Stomach (tissue), 8 donors: ENCODE measurements at regions not wholly inside any gene's neighbourhood (a gene's known extent, or its start where the extent isn't known, plus 50 kb on each side); places are given as distances from the start of the nearest gene placed in this dataset.

Experiments
- DNase-seq, 2 donors: peaks; one replicate each; pipeline versions ENCODE4 v3.0.0 to v3.0.0-alpha.2; 2013 to 2019
- H3K27ac ChIP-seq, 5 donors: fragments of 200-600 bp in 4 of 5; sonication (generic) in 4 of 5; one replicate each; pipeline ENCODE4 v1.5.1; 2013 to 2019; ENCODE audit warnings: mild to moderate bottlenecking in 1 of 5, moderate library complexity in 1 of 5
- H3K27me3 ChIP-seq, 3 donors: fragments of 200-600 bp; sonication (generic); one replicate each; pipeline ENCODE4 v1.5.1; 2017 to 2019; ENCODE audit warnings: mixed run types in 1 of 3
- H3K36me3 ChIP-seq, 4 donors: fragments of 200-600 bp; sonication (generic); 1 replicate in 3 of 4; 2 replicates in 1 of 4; pipeline ENCODE4 v1.5.1; 2016 to 2019
- H3K4me1 ChIP-seq, 4 donors: fragments of 200-600 bp; sonication (generic); one replicate each; pipeline ENCODE4 v1.5.1; 2016 to 2019
- H3K4me3 ChIP-seq, 4 donors: fragments of 200-600 bp; sonication (generic) in 3 of 4; one replicate each; pipeline ENCODE4 v1.5.1; 2016 to 2019; ENCODE audit warnings: mild to moderate bottlenecking in 1 of 4
- H3K9me3 ChIP-seq, 4 donors: fragments of 200-600 bp; sonication (generic); one replicate each; pipeline ENCODE4 v1.5.1; 2016 to 2019
- CTCF ChIP-seq, 7 experiments: fragments of 450-650 bp in 4 of 7; fragments of 200-600 bp in 3 of 7; sonication (generic) in 3 of 7; IDR thresholded peaks; one replicate each; pipeline ENCODE4 v1.5.1; 2016 to 2019; ENCODE audit warnings: antibody characterized with exemption in 7 of 7, control low read depth in 2 of 7, mild to moderate bottlenecking in 1 of 7
- EP300 ChIP-seq: sonication (generic); formaldehyde crosslinking; IDR thresholded peaks from one replicate; pipeline ENCODE4 v1.6.1; 2017; ENCODE audit warnings: antibody characterized with exemption
- POLR2A ChIP-seq, 4 donors: fragments of 450-650 bp; IDR thresholded peaks; one replicate each; pipeline ENCODE4 v1.6.1; 2016; ENCODE audit warnings: antibody characterized with exemption in 4 of 4, control low read depth in 2 of 4, mild to moderate bottlenecking in 1 of 4, moderate library complexity in 1 of 4
- POLR2AphosphoS5 ChIP-seq, 3 donors: sonication (generic); formaldehyde crosslinking; IDR thresholded peaks; one replicate each; pipeline ENCODE4 v1.6.1; 2016; ENCODE audit warnings: antibody characterized with exemption in 3 of 3
- WGBS, 5 donors: extraction: QIAGEN DNeasy Blood & Tissue Kit in 3 of 5; methylation state at CpG; one replicate each; pipeline versions ENCODE4 v1.1.5 to v1.1.7; 2013 to 2018; 5-methylcytosine and 5-hydroxymethylcytosine counted together
- intact Hi-C: fragments of 100-400 bp; cut with DNase I; formaldehyde crosslinking; loops from one replicate; pipeline ENCODE4 v1.15.1; 2023; ENCODE audit warnings: low total_unique reads
- small RNA-seq, 4 donors: library from RNA; depleted of rRNA; stranded (forward); fragments of <200 nt; gene quantifications; one replicate each; pipeline ENCODE3, GENCODE V24; 2016
- donor health status: healthy with polysubstance abuse.
- donor health status: Bipolar disorder and iron deficiency.
- donor health status: healthy.

GRCh38 chr13:75915066-75915465 lies 278.9 kb downstream of the LMO7 start:
- DNase-seq = no peak
- H3K27ac ChIP-seq = peak overlapping the region in 4 of 5 donors; percentile 5 to 52 (median 29)
- H3K36me3 ChIP-seq = no peaks in the 10 kb centered on the region
- TF ChIP-seq POLR2AphosphoS5 (IDR thresholded peaks at IDR 0.05) (no peak), CTCF (IDR thresholded peaks at IDR 0.05) (no peak), EP300 (no peak), POLR2A (IDR thresholded peaks at IDR 0.05) (no peak)
- H3K4me3 ChIP-seq = no peak overlapping the region
- H3K4me1 ChIP-seq = peaks cover 0 to 9% (median 0%) of the 10 kb centered on the region in 4 donors
- H3K9me3 ChIP-seq = no peaks in the 10 kb centered on the region
- H3K27me3 ChIP-seq = no peaks in the 10 kb centered on the region
- intact Hi-C loops = no loop called here

GRCh38 chr13:75913925-75914324 lies 277.8 kb downstream of the LMO7 start:
- 54 to 77% (median 66%) methylated on average over 5 of the region's 5 CpGs for WGBS, 5 donors
- DNase-seq = no peak
- Histone ChIP-seq H3K4me3 (no peak overlapping the region), H3K27me3 (no peaks in the 10 kb centered on the region), H3K36me3 (no peaks in the 10 kb centered on the region), H3K4me1 (peaks cover 0 to 9% (median 0%) of the 10 kb centered on the region in 4 donors), H3K9me3 (no peaks in the 10 kb centered on the region), H3K27ac (peak overlapping the region in 4 of 5 donors; percentile 5 to 52 (median 29))
- no peak for TF ChIP-seq CTCF (IDR thresholded peaks at IDR 0.05)
- no peak for TF ChIP-seq POLR2AphosphoS5 (IDR thresholded peaks at IDR 0.05)
- no peak for TF ChIP-seq EP300
- TF ChIP-seq POLR2A (IDR thresholded peaks at IDR 0.05) = no peak
- intact Hi-C loops = no loop called here

- DNase-seq = no peak
- no peaks in the 10 kb centered on the region for H3K36me3 ChIP-seq
- no peaks in the 10 kb centered on the region for H3K27me3 ChIP-seq
- peaks cover 0 to 14% (median 4%) of the 10 kb centered on the region in 4 donors for H3K4me1 ChIP-seq
- H3K27ac ChIP-seq = peak overlapping the region in 2 of 5 donors; percentile 8 to 63
- no peaks in the 10 kb centered on the region for H3K9me3 ChIP-seq
- WGBS, 5 donors = 88 to 97% (median 95%) methylated on average over 2 of the region's 2 CpGs
- TF ChIP-seq POLR2A (IDR thresholded peaks at IDR 0.05) (no peak), POLR2AphosphoS5 (IDR thresholded peaks at IDR 0.05) (no peak), EP300 (peak; percentile 36)
- H3K4me3 ChIP-seq = no peak overlapping the region
- intact Hi-C loops = no loop called here
These were observed 274.5 kb downstream of the LMO7 start for GRCh38 chr13:75910591-75910990.

Small RNAs in the stretch of these regions (small RNA-seq; reads per million reads assigned to genes)
- gene RN7SL571P = 0 reads per million in 4 donors
